GM18511 (cell line): ENCODE measurements at regions not wholly inside any gene's neighbourhood (a gene's known extent, or its start where the extent isn't known, plus 50 kb on each side); places are given as distances from the start of the nearest gene placed in this dataset.

Experiments
- ATAC-seq: cut with Tn5 transposase; IDR thresholded peaks from one replicate; pipeline ENCODE4 v1.9.1; 2021; ENCODE audit warnings: mild to moderate bottlenecking, moderate library complexity; ENCODE audit not compliant: unreplicated experiment

GRCh38 chr2:7209757-7210555, 292.7 kb downstream of the RNF144A start:
- ATAC-seq, result no peak

- ATAC-seq, result no peak
Measured at GRCh38 chr2:7210712-7211111, 293.5 kb downstream of the RNF144A start.

- ATAC-seq, result no peak
Measured at GRCh38 chr2:7225848-7226247, 308.6 kb downstream of the RNF144A start.

GRCh38 chr2:7226501-7226900, 309.3 kb downstream of the RNF144A start:
- no peak for ATAC-seq

GRCh38 chr2:7233126-7233525, 315.9 kb downstream of the RNF144A start:
- no peak for ATAC-seq

- ATAC-seq, result no peak
Measured at GRCh38 chr2:7237466-7237865, 320.3 kb downstream of the RNF144A start.

- ATAC-seq, result no peak
Measured at GRCh38 chr2:7239078-7239477, 321.9 kb downstream of the RNF144A start.

GRCh38 chr2:7241041-7241745, 324.0 kb downstream of the RNF144A start:
- no peak for ATAC-seq

- no peak for ATAC-seq
Measured at GRCh38 chr2:7242189-7242867, 325.1 kb downstream of the RNF144A start.

GRCh38 chr2:7243276-7243675, 326.1 kb downstream of the RNF144A start:
- ATAC-seq, result no peak

GRCh38 chr2:7256377-7256776, 339.2 kb downstream of the RNF144A start:
- no peak for ATAC-seq

GRCh38 chr2:7262727-7263126, 345.5 kb downstream of the RNF144A start:
- no peak for ATAC-seq

GRCh38 chr2:7264791-7265190, 347.6 kb downstream of the RNF144A start:
- no peak for ATAC-seq

- no peak for ATAC-seq
Measured at GRCh38 chr2:7265286-7265685, 348.1 kb downstream of the RNF144A start.

GRCh38 chr2:7269106-7269643, 352.0 kb downstream of the RNF144A start:
- no peak for ATAC-seq

GRCh38 chr2:7270011-7270431, 352.8 kb downstream of the RNF144A start:
- no peak for ATAC-seq

- no peak for ATAC-seq
Measured at GRCh38 chr2:7272210-7272609, 355.0 kb downstream of the RNF144A start.

GRCh38 chr2:7278984-7279383, 361.8 kb downstream of the RNF144A start:
- no peak for ATAC-seq

GRCh38 chr2:7279421-7279949, 362.3 kb downstream of the RNF144A start:
- no peak for ATAC-seq

- no peak for ATAC-seq
Measured at GRCh38 chr2:7280790-7281189, 363.6 kb downstream of the RNF144A start.
